ENCODE measurements at regions not wholly inside any gene's neighbourhood (a gene's known extent, or its start where the extent isn't known, plus 50 kb on each side); places are given as distances from the start of the nearest gene placed in this dataset.
"Not testable (repeated sequence)": the region's sequence is repeated elsewhere in the genome, so short reads cannot be mapped to it uniquely, and the experiment has no call there.

DNA sequence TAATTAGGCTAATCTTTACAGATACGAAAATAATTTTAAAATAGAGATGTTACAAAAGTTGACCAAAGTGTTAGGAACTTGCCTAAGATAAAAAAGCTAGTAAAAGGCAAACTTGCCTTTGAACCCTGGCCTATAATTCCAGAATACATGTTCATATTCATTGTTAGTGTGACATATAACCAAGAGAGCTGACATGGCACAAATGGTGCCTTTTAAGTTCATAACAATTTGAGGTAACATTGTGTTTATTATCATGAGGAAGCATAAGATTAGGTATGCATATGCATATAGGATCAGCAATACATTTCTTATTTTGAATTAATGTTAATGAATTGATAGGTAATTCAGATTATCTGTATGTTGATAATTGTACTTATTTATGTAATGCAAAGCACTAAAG is 1537.9 kb upstream of the PRR20A start:
- no peaks in the 10 kb centered on the region for H3K4me1 Mint-ChIP-seq
- no peak overlapping the region for H3K4me3 Mint-ChIP-seq

DNA sequence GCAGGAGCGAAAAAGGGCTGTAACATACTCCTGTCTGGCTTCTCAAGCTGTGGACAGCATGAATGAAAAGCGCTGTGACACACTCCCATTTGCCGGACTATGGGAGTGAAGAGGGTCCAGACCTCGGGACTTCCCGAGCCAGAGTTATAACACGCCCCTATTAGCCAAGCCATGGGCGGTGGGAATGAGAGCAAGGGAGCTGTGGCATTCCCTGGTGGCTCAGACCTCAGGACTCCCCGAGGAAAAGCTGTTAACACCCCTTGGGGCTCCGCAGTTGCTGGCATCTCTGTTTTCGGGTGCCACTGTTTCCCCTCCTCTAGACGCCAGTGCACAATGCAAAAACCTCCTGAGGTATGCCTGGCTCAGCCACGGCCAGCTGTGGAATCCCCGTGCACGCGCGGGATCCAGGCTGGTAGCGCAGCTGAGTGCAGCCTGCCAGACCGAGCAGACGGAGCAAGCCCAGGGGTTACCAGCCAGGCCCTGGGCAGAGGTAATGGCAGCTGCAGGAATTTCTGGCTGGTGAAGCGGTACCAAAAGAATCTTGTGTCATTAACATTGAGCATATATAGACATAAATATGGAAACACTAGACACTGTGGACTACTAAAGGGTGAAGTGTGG is 1534.6 kb upstream of the PRR20A start:
- H3K27ac Mint-ChIP-seq: no peak overlapping the region
- no peaks in the 10 kb centered on the region for H3K36me3 Mint-ChIP-seq
- H3K9me3 Mint-ChIP-seq: no peaks in the 10 kb centered on the region
- no peaks in the 10 kb centered on the region for H3K27me3 Mint-ChIP-seq
- ATAC-seq: no peak
- H3K4me3 Mint-ChIP-seq: no peak overlapping the region
- H3K4me1 Mint-ChIP-seq: no peaks in the 10 kb centered on the region

More for the DNA sequence above, 1537.9 kb upstream of the PRR20A start:
- H3K9me3 Mint-ChIP-seq: no peaks in the 10 kb centered on the region
- no peaks in the 10 kb centered on the region for H3K27me3 Mint-ChIP-seq
- H3K36me3 Mint-ChIP-seq: no peaks in the 10 kb centered on the region
- ATAC-seq: no peak
- no peak overlapping the region for H3K27ac Mint-ChIP-seq

DNA sequence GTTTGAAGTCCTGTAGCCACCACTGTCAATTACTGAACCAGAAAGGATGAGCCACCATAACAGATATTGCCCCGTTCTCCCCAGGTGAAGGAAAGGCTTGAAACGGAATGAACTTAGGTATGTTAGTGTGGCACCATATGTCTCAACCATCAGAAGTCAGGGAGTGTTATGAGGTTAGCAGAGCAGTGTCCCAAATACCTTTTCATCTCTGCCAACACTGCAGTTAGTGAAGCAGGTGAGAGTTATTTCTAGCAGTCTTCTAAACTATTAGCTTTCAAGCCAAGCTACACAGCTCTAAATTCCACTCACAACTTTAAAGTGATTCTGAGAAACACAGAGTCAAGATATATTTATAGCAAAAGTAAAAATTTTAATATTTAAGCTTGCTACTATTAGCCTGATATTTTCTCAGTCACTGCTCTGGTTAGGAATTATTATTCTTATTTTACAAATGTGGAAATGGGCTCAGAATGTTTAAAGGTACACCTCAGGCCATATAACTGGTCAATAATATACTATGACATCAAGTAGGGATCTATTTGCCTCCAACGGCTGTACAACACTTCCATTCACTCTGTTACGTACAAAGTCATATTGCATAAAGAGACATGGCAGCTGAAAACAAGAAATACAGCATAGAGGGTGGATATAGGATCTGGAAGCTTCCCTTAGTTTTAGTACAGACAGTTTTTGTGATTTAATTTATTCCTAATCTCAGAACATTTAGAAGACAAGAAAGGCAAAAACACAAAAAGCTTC is 1527.1 kb upstream of the PRR20A start:
- Mint-ChIP-seq H3K4me1 (no peaks in the 10 kb centered on the region), H3K4me3 (no peak overlapping the region), H3K9me3 (no peaks in the 10 kb centered on the region), H3K27ac (no peak overlapping the region), H3K36me3 (no peaks in the 10 kb centered on the region), H3K27me3 (no peaks in the 10 kb centered on the region)
- no peak for ATAC-seq

DNA sequence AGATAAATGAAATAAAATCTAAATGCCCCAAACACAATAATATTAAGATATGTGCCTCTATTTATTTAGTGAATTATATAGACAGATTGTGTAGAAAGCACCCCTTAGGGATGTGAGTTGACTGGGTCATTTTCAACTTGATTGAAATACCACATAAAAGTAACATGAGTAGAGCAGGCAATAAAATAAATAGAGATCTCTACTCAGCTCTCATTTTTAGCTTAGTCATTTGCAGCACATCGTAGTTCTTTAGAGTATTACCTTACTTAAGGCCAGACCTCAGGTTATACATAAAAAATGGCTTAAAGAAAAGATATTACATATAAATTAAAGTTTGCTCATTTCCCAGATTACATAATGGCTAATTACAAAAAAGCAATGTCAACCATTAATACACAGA is 1525.6 kb upstream of the PRR20A start:
- ATAC-seq: no peak
- Mint-ChIP-seq H3K4me1 (no peaks in the 10 kb centered on the region), H3K27ac (no peak overlapping the region), H3K9me3 (no peaks in the 10 kb centered on the region), H3K4me3 (no peak overlapping the region), H3K27me3 (no peaks in the 10 kb centered on the region), H3K36me3 (no peaks in the 10 kb centered on the region)

DNA sequence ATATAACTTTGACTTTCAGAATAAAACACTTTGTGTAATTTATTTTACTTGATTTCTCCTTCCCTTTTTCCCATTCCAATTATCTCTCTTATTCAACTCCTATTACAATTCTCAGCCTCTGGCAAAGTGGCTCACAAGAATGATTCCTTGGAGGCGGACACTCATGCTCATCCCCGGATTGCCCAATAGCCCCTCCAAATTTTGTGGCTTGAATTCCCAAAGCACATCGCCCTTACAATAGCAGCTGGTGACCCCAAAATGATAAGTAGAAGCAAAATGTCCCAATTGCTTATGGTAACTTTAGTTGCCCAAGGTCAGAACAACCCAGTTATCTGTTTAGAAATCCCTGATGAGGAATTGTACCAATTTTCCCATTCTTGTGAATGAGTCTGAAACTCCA is 1523.5 kb upstream of the PRR20A start:
- no peak for ATAC-seq
- H3K27me3 Mint-ChIP-seq: no peaks in the 10 kb centered on the region

DNA sequence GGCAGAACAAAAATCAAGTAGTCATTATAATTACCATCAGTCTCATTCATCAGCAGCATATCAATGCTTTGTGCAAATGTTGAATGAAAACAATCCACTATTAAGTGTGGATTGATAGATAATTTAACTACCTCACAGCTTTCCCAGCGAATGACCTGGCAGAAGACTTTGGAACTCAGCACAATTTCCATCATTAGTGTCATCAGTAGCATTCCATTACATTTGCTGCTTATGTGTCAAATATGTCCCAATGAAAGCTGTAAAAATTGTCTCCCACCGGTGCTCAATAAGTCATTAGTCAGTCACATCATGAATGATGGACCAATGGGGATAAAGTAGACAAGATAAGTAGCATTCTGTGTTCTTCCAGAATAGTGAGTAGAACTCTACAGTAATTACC is 1513.5 kb upstream of the PRR20A start:
- Mint-ChIP-seq H3K27me3 (no peaks in the 10 kb centered on the region), H3K4me3 (no peak overlapping the region), H3K27ac (no peak overlapping the region), H3K36me3 (no peaks in the 10 kb centered on the region), H3K9me3 (peaks cover 6% of the 10 kb centered on the region), H3K4me1 (no peaks in the 10 kb centered on the region)
- ATAC-seq: no peak

More for the DNA sequence above, 1523.5 kb upstream of the PRR20A start:
- H3K4me3 Mint-ChIP-seq: no peak overlapping the region
- H3K27ac Mint-ChIP-seq: no peak overlapping the region
- H3K9me3 Mint-ChIP-seq: no peaks in the 10 kb centered on the region
- no peaks in the 10 kb centered on the region for H3K36me3 Mint-ChIP-seq
- no peaks in the 10 kb centered on the region for H3K4me1 Mint-ChIP-seq

DNA sequence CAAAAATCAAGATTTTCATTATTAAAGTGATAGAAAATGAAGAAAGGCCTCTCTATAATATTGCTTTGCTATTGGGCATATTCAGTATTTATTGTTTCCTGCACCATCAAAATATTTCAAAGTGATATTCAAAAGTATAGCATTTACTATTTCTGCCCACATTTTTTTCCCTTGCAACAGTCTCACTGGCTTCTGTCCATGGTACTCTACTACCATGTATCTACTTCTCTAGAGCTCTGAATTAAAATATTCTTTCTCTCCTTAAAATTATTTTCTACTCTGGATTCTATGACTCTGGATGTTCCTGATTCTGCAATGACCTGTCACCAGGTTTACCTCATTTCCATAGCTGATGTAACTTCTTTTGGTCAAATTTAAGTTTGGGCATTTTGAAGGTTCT is 1508.3 kb upstream of the PRR20A start:
- no peaks in the 10 kb centered on the region for H3K36me3 Mint-ChIP-seq
- no peak overlapping the region for H3K4me3 Mint-ChIP-seq
- H3K4me1 Mint-ChIP-seq: no peaks in the 10 kb centered on the region
- H3K9me3 Mint-ChIP-seq: peaks cover 18% of the 10 kb centered on the region
- no peak for ATAC-seq
- H3K27me3 Mint-ChIP-seq: no peaks in the 10 kb centered on the region
- H3K27ac Mint-ChIP-seq: no peak overlapping the region

DNA sequence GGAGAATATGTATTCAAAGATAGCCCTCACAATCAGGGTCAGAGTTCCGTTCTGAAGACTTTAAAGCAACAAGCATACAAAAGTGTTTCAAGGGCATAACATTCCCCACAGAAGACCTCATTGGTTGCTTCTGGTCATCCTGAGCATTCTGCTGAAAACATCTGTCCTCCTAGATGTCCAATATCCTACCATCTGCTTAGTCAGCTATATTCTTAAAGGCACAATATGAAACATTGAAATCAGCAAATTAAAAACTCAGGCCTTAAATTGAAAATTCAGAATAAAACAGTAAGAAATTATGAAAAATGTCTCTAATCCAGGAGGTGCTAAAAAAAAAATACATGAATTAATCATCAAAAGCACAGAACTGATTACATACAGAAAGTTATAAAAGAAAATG is 1491.2 kb upstream of the PRR20A start:
- H3K4me3 Mint-ChIP-seq: no peak overlapping the region
- no peaks in the 10 kb centered on the region for H3K36me3 Mint-ChIP-seq
- H3K27ac Mint-ChIP-seq: no peak overlapping the region
- H3K9me3 Mint-ChIP-seq: peaks cover 2% of the 10 kb centered on the region
- no peaks in the 10 kb centered on the region for H3K4me1 Mint-ChIP-seq
- no peak for ATAC-seq
- no peaks in the 10 kb centered on the region for H3K27me3 Mint-ChIP-seq

DNA sequence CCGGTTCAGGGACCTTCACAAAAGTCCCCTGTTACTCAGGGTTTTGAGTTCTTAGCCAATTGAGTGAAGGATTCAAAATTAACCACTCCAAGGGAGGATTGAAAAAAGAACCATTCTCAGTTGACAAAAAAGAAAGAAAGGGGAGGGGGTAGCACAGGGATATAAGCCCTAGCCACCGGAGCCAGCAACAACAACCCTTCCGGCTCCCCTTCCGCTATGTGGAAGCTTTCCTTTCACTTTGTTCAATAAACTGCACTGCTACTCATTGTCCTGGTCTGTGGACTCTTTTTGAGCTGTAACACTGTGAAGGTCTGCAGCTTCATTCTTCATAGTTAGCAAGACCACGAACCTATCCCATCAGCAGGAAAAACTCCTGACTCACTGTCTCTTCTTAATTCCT is 1488.1 kb upstream of the PRR20A start:
- Mint-ChIP-seq H3K4me1 (no peaks in the 10 kb centered on the region), H3K27me3 (no peaks in the 10 kb centered on the region), H3K4me3 (no peak overlapping the region), H3K36me3 (no peaks in the 10 kb centered on the region), H3K27ac (no peak overlapping the region), H3K9me3 (peaks cover 15% of the 10 kb centered on the region)
- ATAC-seq: no peak

DNA sequence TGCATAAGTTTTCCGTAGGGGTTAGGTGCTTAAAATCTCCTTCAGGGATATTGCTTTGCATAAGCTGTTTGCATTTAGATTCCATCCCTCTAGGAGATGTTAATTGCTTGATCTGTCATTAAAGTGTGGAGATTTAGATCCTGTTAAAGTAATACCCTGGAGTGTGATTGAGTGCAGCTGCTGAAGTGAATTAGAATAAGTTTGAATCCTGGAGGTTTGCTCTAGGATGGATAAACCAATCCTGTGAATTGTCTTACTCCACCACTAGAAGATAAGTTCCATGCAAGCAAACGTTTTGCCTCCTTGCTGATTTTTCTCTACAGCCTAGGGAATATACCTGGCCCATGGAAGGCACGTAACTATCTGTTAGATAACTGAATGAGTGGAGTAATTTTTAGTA is 1487.2 kb upstream of the PRR20A start:
- Mint-ChIP-seq H3K27ac (no peak overlapping the region), H3K27me3 (no peaks in the 10 kb centered on the region), H3K4me1 (no peaks in the 10 kb centered on the region), H3K9me3 (peaks cover 13% of the 10 kb centered on the region), H3K36me3 (no peaks in the 10 kb centered on the region), H3K4me3 (no peak overlapping the region)
- no peak for ATAC-seq

DNA sequence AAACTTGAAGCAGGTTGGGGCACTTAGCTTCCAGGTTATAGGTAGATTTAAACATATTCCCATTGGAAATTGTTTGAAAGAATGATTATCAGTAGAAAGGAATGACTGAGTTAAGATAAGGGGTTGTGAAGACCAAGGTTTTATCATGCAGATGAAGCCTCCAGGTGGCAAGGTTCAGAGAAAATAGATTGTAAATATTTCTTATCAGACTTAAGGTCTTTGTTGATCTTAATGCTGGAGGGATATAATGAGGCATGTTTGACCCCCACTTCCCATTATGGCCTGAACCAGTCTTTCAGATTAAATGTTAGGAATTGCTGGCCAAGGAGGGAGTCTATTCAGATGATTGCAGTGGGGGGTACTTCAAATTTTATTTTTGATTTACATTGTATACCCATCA is 1486.5 kb upstream of the PRR20A start:
- Mint-ChIP-seq H3K4me3 (no peak overlapping the region), H3K9me3 (peaks cover 14% of the 10 kb centered on the region), H3K27me3 (no peaks in the 10 kb centered on the region), H3K36me3 (no peaks in the 10 kb centered on the region), H3K4me1 (no peaks in the 10 kb centered on the region), H3K27ac (no peak overlapping the region)
- no peak for ATAC-seq

DNA sequence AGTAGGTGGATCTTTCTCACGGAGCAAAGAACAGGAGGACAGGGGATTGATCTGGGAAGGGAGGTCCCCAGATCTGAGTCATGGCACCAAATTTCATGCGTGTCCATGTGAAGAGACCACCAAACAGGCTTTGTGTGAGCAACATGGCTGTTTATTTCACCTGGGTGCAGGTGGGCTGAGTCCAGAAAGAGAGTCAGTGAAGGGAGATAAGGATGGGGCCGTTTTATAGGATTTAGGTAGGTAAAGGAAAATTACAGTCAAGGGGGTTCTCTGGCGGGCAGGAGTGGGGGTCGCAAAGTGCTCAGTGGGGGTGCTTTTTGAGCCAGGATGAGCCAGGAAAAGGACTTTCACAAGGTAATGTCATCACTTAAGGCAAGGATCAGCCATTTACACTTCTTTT is 1480.5 kb upstream of the PRR20A start:
- not testable (repeated sequence) for H3K27ac Mint-ChIP-seq, H3K4me3 Mint-ChIP-seq, H3K4me1 Mint-ChIP-seq, H3K27me3 Mint-ChIP-seq, H3K36me3 Mint-ChIP-seq, ATAC-seq
- peaks cover 18% of the 10 kb centered on the region for H3K9me3 Mint-ChIP-seq

DNA sequence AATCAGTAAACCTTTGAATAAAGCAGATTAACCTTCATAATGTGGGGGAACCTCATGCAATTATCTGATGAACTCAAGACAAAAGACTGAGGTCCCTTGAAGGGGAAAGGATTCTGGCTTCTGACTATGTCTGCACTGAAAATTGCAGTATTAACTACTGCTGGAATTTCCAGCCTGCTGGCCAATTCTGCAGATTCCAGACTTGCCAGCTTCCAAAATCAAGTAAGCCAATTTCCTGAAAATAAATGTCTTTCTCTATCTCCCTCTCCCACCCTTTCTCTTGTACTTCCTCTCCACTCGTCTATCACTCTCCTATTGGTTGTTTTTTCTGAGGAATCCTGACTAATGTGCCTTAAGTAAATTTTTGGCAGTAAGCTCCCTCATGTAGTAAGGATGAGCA is 1479.9 kb upstream of the PRR20A start:
- ATAC-seq: no peak
- no peaks in the 10 kb centered on the region for H3K27me3 Mint-ChIP-seq
- H3K27ac Mint-ChIP-seq: no peak overlapping the region
- H3K36me3 Mint-ChIP-seq: no peaks in the 10 kb centered on the region
- H3K4me3 Mint-ChIP-seq: no peak overlapping the region
- H3K9me3 Mint-ChIP-seq: peaks cover 16% of the 10 kb centered on the region
- H3K4me1 Mint-ChIP-seq: no peaks in the 10 kb centered on the region

DNA sequence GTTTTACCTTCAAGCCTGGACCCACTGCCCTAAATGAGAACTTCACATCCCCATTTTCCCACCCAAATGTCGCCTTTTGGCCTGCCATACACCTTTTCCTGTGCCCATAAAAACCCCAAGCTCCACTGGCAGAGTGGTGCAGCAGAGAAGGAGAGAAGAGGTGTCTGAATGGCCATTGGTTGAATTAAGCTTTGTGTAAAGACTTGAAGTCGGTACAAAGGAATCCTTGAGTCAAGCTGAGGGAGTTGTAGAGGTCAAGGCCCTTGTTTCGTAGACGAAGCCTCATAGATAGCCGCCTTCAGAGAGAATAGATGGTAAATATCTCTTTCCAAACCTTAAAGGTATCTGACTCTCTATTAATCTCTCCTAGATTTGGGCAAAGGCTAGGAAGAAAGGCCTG is 1479.2 kb upstream of the PRR20A start:
- H3K27me3 Mint-ChIP-seq: no peaks in the 10 kb centered on the region
- H3K9me3 Mint-ChIP-seq: peaks cover 15% of the 10 kb centered on the region
- ATAC-seq: no peak
- H3K36me3 Mint-ChIP-seq: no peaks in the 10 kb centered on the region
- no peaks in the 10 kb centered on the region for H3K4me1 Mint-ChIP-seq
- H3K4me3 Mint-ChIP-seq: no peak overlapping the region
- no peak overlapping the region for H3K27ac Mint-ChIP-seq

DNA sequence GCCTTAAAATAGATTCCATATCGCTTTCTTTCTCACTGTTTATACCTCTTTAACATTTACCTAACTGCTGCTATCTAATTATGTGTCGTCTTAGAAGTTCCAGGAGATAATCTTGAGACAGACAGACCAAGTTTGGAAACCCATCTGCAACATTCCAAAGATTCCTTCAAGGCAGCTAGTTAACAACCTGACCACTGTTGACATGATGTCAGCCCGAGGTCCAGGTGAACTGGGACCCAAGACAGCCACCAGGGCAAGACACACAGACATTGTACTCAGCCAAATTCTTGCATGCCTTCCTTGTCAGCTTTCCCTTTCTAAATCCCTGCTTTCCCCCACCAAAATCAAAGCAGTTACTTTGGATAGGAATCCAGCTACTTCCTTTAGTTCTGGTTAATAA is 1476.5 kb upstream of the PRR20A start:
- no peak for ATAC-seq
- H3K27ac Mint-ChIP-seq: no peak overlapping the region
- no peak overlapping the region for H3K4me3 Mint-ChIP-seq
- H3K36me3 Mint-ChIP-seq: no peaks in the 10 kb centered on the region
- no peaks in the 10 kb centered on the region for H3K27me3 Mint-ChIP-seq
- peaks cover 5% of the 10 kb centered on the region for H3K9me3 Mint-ChIP-seq
- no peaks in the 10 kb centered on the region for H3K4me1 Mint-ChIP-seq

DNA sequence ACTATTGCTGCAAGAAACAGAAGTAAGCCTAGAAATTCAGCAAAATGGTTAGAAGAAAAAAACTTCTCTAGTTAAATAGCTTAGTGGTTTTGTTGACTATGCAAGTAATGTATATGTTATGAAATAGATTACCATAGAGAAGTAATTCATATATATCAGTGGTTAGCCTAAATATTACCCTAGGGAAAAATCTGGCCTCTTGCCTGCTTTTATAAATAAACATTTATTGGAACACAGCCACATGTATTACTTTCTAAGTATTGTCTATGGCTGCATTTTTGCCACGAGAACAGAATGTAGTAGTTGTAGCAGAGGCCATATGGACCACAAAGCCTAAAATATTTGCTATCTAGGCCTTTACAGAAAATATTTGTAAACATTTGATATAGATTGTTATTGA is 1471.7 kb upstream of the PRR20A start:
- H3K4me1 Mint-ChIP-seq: no peaks in the 10 kb centered on the region
- no peak overlapping the region for H3K27ac Mint-ChIP-seq
- no peak overlapping the region for H3K4me3 Mint-ChIP-seq
- peaks cover 4% of the 10 kb centered on the region for H3K9me3 Mint-ChIP-seq
- H3K36me3 Mint-ChIP-seq: no peaks in the 10 kb centered on the region
- H3K27me3 Mint-ChIP-seq: no peaks in the 10 kb centered on the region
- no peak for ATAC-seq
